HG03196 (cell line): ENCODE measurements at regions not wholly inside any gene's neighbourhood (a gene's known extent, or its start where the extent isn't known, plus 50 kb on each side); places are given as distances from the start of the nearest gene placed in this dataset.

Experiments used
- ATAC-seq: cut with Tn5 transposase; IDR thresholded peaks from one replicate; pipeline ENCODE4 v1.9.1; 2021; ENCODE audit not compliant: unreplicated experiment

- no peak for ATAC-seq
Observed at GRCh38 chr4:19915276-19915675, 336.4 kb upstream of the SLIT2 start.

GRCh38 chr4:19913650-19914049 lies 338.1 kb upstream of the SLIT2 start:
- no peak for ATAC-seq

- ATAC-seq, result no peak
Observed at GRCh38 chr4:19910861-19911525, 340.7 kb upstream of the SLIT2 start.

- ATAC-seq, result no peak
Observed at GRCh38 chr4:19905024-19905423, 346.7 kb upstream of the SLIT2 start.

GRCh38 chr4:19888587-19888986 lies 363.1 kb upstream of the SLIT2 start:
- no peak for ATAC-seq

GRCh38 chr4:19883841-19884240 lies 367.9 kb upstream of the SLIT2 start:
- ATAC-seq, result no peak

- ATAC-seq, result no peak
Observed at GRCh38 chr4:19880206-19880605, 371.5 kb upstream of the SLIT2 start.

- no peak for ATAC-seq
Observed at GRCh38 chr4:19879330-19879729, 372.4 kb upstream of the SLIT2 start.

- no peak for ATAC-seq
Observed at GRCh38 chr4:19857991-19858390, 393.7 kb upstream of the SLIT2 start.

GRCh38 chr4:19857380-19857779 lies 394.3 kb upstream of the SLIT2 start:
- no peak for ATAC-seq

GRCh38 chr4:19850909-19851308 lies 400.8 kb upstream of the SLIT2 start:
- no peak for ATAC-seq

GRCh38 chr4:19844446-19844845 lies 407.3 kb upstream of the SLIT2 start:
- no peak for ATAC-seq

GRCh38 chr4:19842471-19842870 lies 409.2 kb upstream of the SLIT2 start:
- ATAC-seq, result no peak

- ATAC-seq, result no peak
Observed at GRCh38 chr4:19838858-19839257, 412.8 kb upstream of the SLIT2 start.

GRCh38 chr4:19835429-19835828 lies 416.3 kb upstream of the SLIT2 start:
- no peak for ATAC-seq

- ATAC-seq, result no peak
Observed at GRCh38 chr4:19832411-19832810, 419.3 kb upstream of the SLIT2 start.

GRCh38 chr4:19831644-19832285 lies 419.9 kb upstream of the SLIT2 start:
- no peak for ATAC-seq

- ATAC-seq, result no peak
Observed at GRCh38 chr4:19829101-19829500, 422.6 kb upstream of the SLIT2 start.

GRCh38 chr4:19823781-19824180 lies 427.9 kb upstream of the SLIT2 start:
- ATAC-seq, result no peak

GRCh38 chr4:19819737-19820136 lies 432.0 kb upstream of the SLIT2 start:
- no peak for ATAC-seq

- no peak for ATAC-seq
Observed at GRCh38 chr4:19809989-19810388, 441.7 kb upstream of the SLIT2 start.

- no peak for ATAC-seq
Observed at GRCh38 chr4:19807505-19807904, 444.2 kb upstream of the SLIT2 start.

- no peak for ATAC-seq
Observed at GRCh38 chr4:19806865-19807264, 444.8 kb upstream of the SLIT2 start.
